HCT116 (cell line): ENCODE measurements at regions not wholly inside any gene's neighbourhood (a gene's known extent, or its start where the extent isn't known, plus 50 kb on each side); places are given as distances from the start of the nearest gene placed in this dataset.

ENCODE experiments used
- ATAC-seq: fragments of 200-7000 bp; cut with Tn5 transposase; 2 replicates; pipeline ENCODE4 v1.9.1; 2020; ENCODE audit warnings: mild to moderate bottlenecking, moderate library complexity
- BruUV-seq: library from RNA; stranded (reverse); fragments of 400-500 nt; replicated peaks from 2 replicates; lab custom pipeline; 2021; lab: Mats Ljungman, UMichigan
- CTCF ChIA-PET: fragments of 300-600 bp; sonication (Branson Sonifier 250); formaldehyde crosslinking; loops from one replicate; lab custom pipeline; 2021; ENCODE audit warnings: antibody characterized with exemption; lab: Charles Lee
- POLR2A ChIA-PET: fragments of 300-600, 350-600 bp; sonication (Branson Sonifier 250); formaldehyde crosslinking; loops from one replicate; lab custom pipeline; 2021; ENCODE audit warnings: antibody characterized with exemption; lab: Charles Lee
- RAD21 ChIA-PET, 2 experiments: fragments of 300-600 bp; sonication (Branson Sonifier 250); formaldehyde crosslinking; loops; one replicate each; lab custom pipeline; 2023; ENCODE audit warnings: low total read pairs in 2 of 2; ENCODE audit not compliant: uncharacterized antibody in 2 of 2, unreplicated experiment in 2 of 2, low non-redundant PET in 1 of 2; lab: Charles Lee
- DNase-seq: peaks from one replicate; pipeline ENCODE4 v3.0.0-alpha.2; 2010; ENCODE audit warnings: low read depth, low spot score
- H2AFZ ChIP-seq: fragments of 200-600 bp; shearing (Covaris generic), sonication (generic); 2 replicates; pipeline ENCODE4 v1.6.1; 2017; ENCODE audit warnings: low read depth, mixed run types, mixed read lengths, antibody characterized with exemption, low read length; ENCODE audit not compliant: poor library complexity, severe bottlenecking
- H3K27ac ChIP-seq: 2 replicates; pipeline ENCODE4 v1.5.1; 2012; ENCODE audit warnings: low read depth, low read length
- H3K27me3 ChIP-seq: fragments of 200-600 bp; sonication (generic); 2 replicates; pipeline ENCODE4 v1.6.1; 2016; ENCODE audit warnings: mixed run types, low read length, mixed read lengths; ENCODE audit not compliant: insufficient read depth
- H3K36me3 ChIP-seq, 2 experiments: fragments of 200-500 bp in 1 of 2; fragments of 200-600 bp in 1 of 2; sonication (Bioruptor generic) in 1 of 2; sonication (generic) in 1 of 2; 2 replicates each; pipeline versions ENCODE4 v1.5.1 to v1.6.1; 2014 to 2016; ENCODE audit warnings: low read length in 2 of 2, inconsistent platforms in 1 of 2, mixed read lengths in 1 of 2, mixed run types in 1 of 2; ENCODE audit not compliant: insufficient read depth in 2 of 2, control insufficient read depth in 1 of 2
- H3K4me1 ChIP-seq, 2 experiments: fragments of 200-600 bp in 1 of 2; sonication (generic) in 1 of 2; 2 replicates each; pipeline versions ENCODE4 v1.5.1 to v1.6.1; 2012 to 2017; ENCODE audit warnings: low read length in 2 of 2, inconsistent platforms in 1 of 2, mild to moderate bottlenecking in 1 of 2, mixed read lengths in 1 of 2, mixed run types in 1 of 2, moderate library complexity in 1 of 2; ENCODE audit not compliant: insufficient read depth in 2 of 2, control insufficient read depth in 1 of 2
- H3K4me2 ChIP-seq: fragments of 200-600 bp; sonication (generic); 2 replicates; pipeline ENCODE4 v1.6.1; 2017; ENCODE audit warnings: mixed run types, low read length, mixed read lengths
- H3K4me3 ChIP-seq, 2 experiments: fragments of 200-600 bp in 1 of 2; sonication (generic) in 1 of 2; replicated peaks in 1 of 2; 2 replicates each; pipeline ENCODE4 v1.5.1; 2011 to 2016; ENCODE audit warnings: low read length in 2 of 2, control low read depth in 1 of 2, low read depth in 1 of 2, mild to moderate bottlenecking in 1 of 2, mixed read lengths in 1 of 2, mixed run types in 1 of 2
- H3K79me2 ChIP-seq: fragments of 200-600 bp; sonication (generic); 2 replicates; pipeline ENCODE4 v1.6.1; 2017; ENCODE audit warnings: mild to moderate bottlenecking, mixed run types, low read length, moderate library complexity, mixed read lengths; ENCODE audit not compliant: insufficient read depth
- H3K9ac ChIP-seq: fragments of 200-600 bp; sonication (generic); 2 replicates; pipeline ENCODE4 v1.6.1; 2016; ENCODE audit warnings: low read length, mixed read lengths
- H3K9me2 ChIP-seq: fragments of 200-600 bp; sonication (generic), shearing (Covaris generic); 2 replicates; pipeline ENCODE4 v1.6.1; 2017; ENCODE audit warnings: mixed run types, mild to moderate bottlenecking, moderate library complexity; ENCODE audit not compliant: insufficient read depth
- H3K9me3 ChIP-seq, 2 experiments: fragments of 200-500 bp in 1 of 2; fragments of 200-600 bp in 1 of 2; sonication (Bioruptor generic) in 1 of 2; sonication (generic) in 1 of 2; 2 replicates each; pipeline ENCODE4 v1.6.1; 2014 to 2017; ENCODE audit warnings: low read length in 2 of 2, mixed read lengths in 2 of 2, inconsistent platforms in 1 of 2, low read depth in 1 of 2, mild to moderate bottlenecking in 1 of 2, mixed run types in 1 of 2, moderate library complexity in 1 of 2; ENCODE audit not compliant: control insufficient read depth in 1 of 2, insufficient read depth in 1 of 2
- H4K20me1 ChIP-seq: fragments of 200-600 bp; sonication (generic), shearing (Covaris generic); 2 replicates; pipeline ENCODE4 v1.6.1; 2017; ENCODE audit warnings: mixed run types, mild to moderate bottlenecking, moderate library complexity; ENCODE audit not compliant: insufficient read depth
- ATF3 ChIP-seq: IDR thresholded peaks from 2 replicates; pipeline ENCODE4 v1.6.1; 2012
- CBX3 ChIP-seq: IDR thresholded peaks from 2 replicates; pipeline ENCODE4 v1.6.1; 2012; ENCODE audit warnings: low read depth
- CTCF ChIP-seq, 3 experiments: fragments of 200-600 bp in 1 of 3; sonication (generic) in 1 of 3; IDR thresholded peaks in 2 of 3; conservative IDR thresholded peaks in 1 of 3; 2 replicates each; pipeline ENCODE4 v1.5.1; 2012 to 2017; ENCODE audit warnings: low read depth in 2 of 3, low read length in 2 of 3, antibody characterized with exemption in 1 of 3, borderline replicate concordance in 1 of 3, control low read depth in 1 of 3, mild to moderate bottlenecking in 1 of 3, mixed read lengths in 1 of 3, mixed run types in 1 of 3, moderate library complexity in 1 of 3; ENCODE audit not compliant: insufficient read depth in 1 of 3
- EGR1 ChIP-seq: IDR thresholded peaks from 2 replicates; pipeline ENCODE4 v1.6.1; 2012; ENCODE audit warnings: low read depth
- EZH2 ChIP-seq: fragments of 200-600 bp; sonication (generic); IDR thresholded peaks from 2 replicates; pipeline ENCODE4 v1.6.1; 2017; ENCODE audit warnings: antibody characterized with exemption, mixed run types
- JUND ChIP-seq: IDR thresholded peaks from 2 replicates; pipeline ENCODE4 v1.6.1; 2012
- POLR2AphosphoS5 ChIP-seq: IDR thresholded peaks from 2 replicates; pipeline ENCODE4 v1.6.1; 2011; ENCODE audit warnings: mild to moderate bottlenecking, low read depth, low read length, moderate library complexity
- RAD21 ChIP-seq: IDR thresholded peaks from 2 replicates; pipeline ENCODE4 v1.6.1; 2012; ENCODE audit warnings: low read depth, mild to moderate bottlenecking
- SP1 ChIP-seq: IDR thresholded peaks from 2 replicates; pipeline ENCODE4 v1.6.1; 2012; ENCODE audit warnings: low read depth
- SRF ChIP-seq: IDR thresholded peaks from 2 replicates; pipeline ENCODE4 v1.6.1; 2012; ENCODE audit warnings: low read depth
- TCF7L2 ChIP-seq: IDR thresholded peaks from 2 replicates; pipeline ENCODE4 v1.7.0; 2011; ENCODE audit warnings: borderline replicate concordance, inconsistent platforms; ENCODE audit not compliant: insufficient read depth, insufficient read length; ENCODE audit errors: extremely low read depth
- YY1 ChIP-seq: IDR thresholded peaks from 2 replicates; pipeline ENCODE4 v1.6.1; 2011; ENCODE audit warnings: low read length, low read depth, moderate library complexity, mild to moderate bottlenecking; ENCODE audit not compliant: insufficient replicate concordance; ENCODE audit errors: extremely low read depth
- ZBTB33 ChIP-seq: IDR thresholded peaks from 2 replicates; pipeline ENCODE4 v1.6.1; 2011; ENCODE audit warnings: mild to moderate bottlenecking, low read length, moderate library complexity; ENCODE audit not compliant: insufficient replicate concordance; ENCODE audit errors: extremely low read depth
- ZNF274 ChIP-seq: fragments of 200-500 bp; sonication (Bioruptor generic); IDR thresholded peaks from 2 replicates; pipeline ENCODE4 v1.6.1; 2014; ENCODE audit warnings: mild to moderate bottlenecking, low read depth, low read length, inconsistent platforms
- intact Hi-C: fragments of 100-400 bp; cut with micrococcal nuclease; formaldehyde crosslinking; loops from 2 replicates; pipeline ENCODE4 v1.10.0; 2022
- TF ChIP-seq, protein P1 (sequence below): IDR thresholded peaks from 2 replicates; pipeline ENCODE4 v1.6.1; 2012; ENCODE audit warnings: low read depth

- no peak overlapping the region for H2AFZ ChIP-seq
- H3K9me2 ChIP-seq = no peaks in the 10 kb centered on the region
- DNase-seq = no peak
- BruUV-seq = no TSS peak
- H3K79me2 ChIP-seq = no peaks in the 10 kb centered on the region
- H3K4me1 ChIP-seq = no peaks in the 10 kb centered on the region
- RAD21 ChIA-PET = no interaction called here
- H3K36me3 ChIP-seq = no peaks in the 10 kb centered on the region
- no peak overlapping the region for H3K4me2 ChIP-seq
- no peaks in the 10 kb centered on the region; the same call in none of the 2 replicates for H3K27me3 ChIP-seq
- no peak for TF ChIP-seq ZNF274
- no peak for TF ChIP-seq SRF
- no peak for TF ChIP-seq POLR2AphosphoS5
- no peak for TF ChIP-seq YY1
- TF ChIP-seq JUND = no peak
- TF ChIP-seq SP1 = no peak
- TF ChIP-seq ATF3 = no peak
- TF ChIP-seq EGR1 = no peak
- TF ChIP-seq TCF7L2 = no peak
- TF ChIP-seq, protein P1, sequence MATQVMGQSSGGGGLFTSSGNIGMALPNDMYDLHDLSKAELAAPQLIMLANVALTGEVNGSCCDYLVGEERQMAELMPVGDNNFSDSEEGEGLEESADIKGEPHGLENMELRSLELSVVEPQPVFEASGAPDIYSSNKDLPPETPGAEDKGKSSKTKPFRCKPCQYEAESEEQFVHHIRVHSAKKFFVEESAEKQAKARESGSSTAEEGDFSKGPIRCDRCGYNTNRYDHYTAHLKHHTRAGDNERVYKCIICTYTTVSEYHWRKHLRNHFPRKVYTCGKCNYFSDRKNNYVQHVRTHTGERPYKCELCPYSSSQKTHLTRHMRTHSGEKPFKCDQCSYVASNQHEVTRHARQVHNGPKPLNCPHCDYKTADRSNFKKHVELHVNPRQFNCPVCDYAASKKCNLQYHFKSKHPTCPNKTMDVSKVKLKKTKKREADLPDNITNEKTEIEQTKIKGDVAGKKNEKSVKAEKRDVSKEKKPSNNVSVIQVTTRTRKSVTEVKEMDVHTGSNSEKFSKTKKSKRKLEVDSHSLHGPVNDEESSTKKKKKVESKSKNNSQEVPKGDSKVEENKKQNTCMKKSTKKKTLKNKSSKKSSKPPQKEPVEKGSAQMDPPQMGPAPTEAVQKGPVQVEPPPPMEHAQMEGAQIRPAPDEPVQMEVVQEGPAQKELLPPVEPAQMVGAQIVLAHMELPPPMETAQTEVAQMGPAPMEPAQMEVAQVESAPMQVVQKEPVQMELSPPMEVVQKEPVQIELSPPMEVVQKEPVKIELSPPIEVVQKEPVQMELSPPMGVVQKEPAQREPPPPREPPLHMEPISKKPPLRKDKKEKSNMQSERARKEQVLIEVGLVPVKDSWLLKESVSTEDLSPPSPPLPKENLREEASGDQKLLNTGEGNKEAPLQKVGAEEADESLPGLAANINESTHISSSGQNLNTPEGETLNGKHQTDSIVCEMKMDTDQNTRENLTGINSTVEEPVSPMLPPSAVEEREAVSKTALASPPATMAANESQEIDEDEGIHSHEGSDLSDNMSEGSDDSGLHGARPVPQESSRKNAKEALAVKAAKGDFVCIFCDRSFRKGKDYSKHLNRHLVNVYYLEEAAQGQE = no peak
- no peak for TF ChIP-seq RAD21
- no peak for TF ChIP-seq ZBTB33
- TF ChIP-seq CTCF (IDR thresholded peaks at IDR 0.05 in 2 of 3, conservative IDR thresholded peaks at IDR 0.05 in 1 of 3; ENCODE audit: borderline replicate concordance in 1 of 3, insufficient read depth in 1 of 3, low read depth in 2 of 3, low read length in 2 of 3) = no peak
- TF ChIP-seq EZH2 = no peak
- no peak for TF ChIP-seq CBX3
- TF ChIP-seq, all 23 proteins: peak for 0
- H3K4me3 ChIP-seq = no peak overlapping the region
- H3K9ac ChIP-seq = no peak overlapping the region
- no peak overlapping the region for H3K27ac ChIP-seq
- ATAC-seq = no peak
- H4K20me1 ChIP-seq = no peaks in the 10 kb centered on the region
- POLR2A ChIA-PET = no interaction called here
- intact Hi-C loops = no loop called here
- no peaks in the 10 kb centered on the region for H3K9me3 ChIP-seq
- CTCF ChIA-PET = no interaction called here
Measured at GRCh38 chr13:47148543-47148942, 251.7 kb upstream of the HTR2A start.
